Superior temporal gyrus (tissue), 1 donor: ENCODE measurements at regions not wholly inside any gene's neighbourhood (a gene's known extent, or its start where the extent isn't known, plus 50 kb on each side); places are given as distances from the start of the nearest gene placed in this dataset.

Experiments used
- DNase-seq: peaks from one replicate; pipeline ENCODE4 v3.0.0-alpha.2; 2016; ENCODE audit errors: extremely low spot score

DNA sequence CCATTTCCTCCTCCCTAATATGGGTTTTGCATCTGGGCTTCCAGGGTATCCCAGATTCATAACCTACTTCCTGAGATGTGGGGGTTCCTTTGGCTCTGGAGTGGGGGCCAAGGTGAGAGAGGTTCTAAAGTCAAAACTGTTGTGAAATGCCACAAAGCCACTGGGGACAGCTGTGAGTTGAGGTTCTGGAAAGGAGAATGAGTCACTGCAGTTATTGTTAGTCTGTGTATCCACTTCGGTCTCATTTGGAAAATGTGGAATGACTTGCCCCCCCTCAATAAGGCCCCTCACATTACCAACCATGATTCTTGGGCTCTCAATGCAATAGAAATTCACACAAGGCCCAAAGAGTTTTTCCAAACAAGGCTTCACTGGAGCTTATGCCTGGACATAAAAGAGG, 51.1 kb upstream of the LGALSL start:
- no peak for DNase-seq

DNA sequence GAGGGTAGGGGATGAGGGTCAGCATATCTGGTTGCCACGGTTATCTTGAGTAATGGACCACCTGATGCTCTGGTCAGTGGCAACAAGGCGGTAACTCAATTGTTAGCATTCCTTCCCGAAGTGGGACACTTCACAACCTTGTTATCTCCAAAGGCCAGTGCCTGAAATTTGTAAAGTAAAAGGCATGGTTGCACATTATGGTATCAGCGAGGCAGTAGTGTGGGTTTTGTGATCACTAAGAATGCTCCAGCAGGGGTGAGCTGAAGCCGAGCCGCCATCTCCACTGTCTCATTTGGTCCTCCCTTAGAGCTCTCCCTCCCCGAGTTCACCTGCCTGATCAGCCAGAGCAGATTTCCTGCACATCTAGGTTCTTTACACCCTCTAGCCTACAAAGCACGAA, 50.5 kb upstream of the LGALSL start:
- no peak for DNase-seq

DNA sequence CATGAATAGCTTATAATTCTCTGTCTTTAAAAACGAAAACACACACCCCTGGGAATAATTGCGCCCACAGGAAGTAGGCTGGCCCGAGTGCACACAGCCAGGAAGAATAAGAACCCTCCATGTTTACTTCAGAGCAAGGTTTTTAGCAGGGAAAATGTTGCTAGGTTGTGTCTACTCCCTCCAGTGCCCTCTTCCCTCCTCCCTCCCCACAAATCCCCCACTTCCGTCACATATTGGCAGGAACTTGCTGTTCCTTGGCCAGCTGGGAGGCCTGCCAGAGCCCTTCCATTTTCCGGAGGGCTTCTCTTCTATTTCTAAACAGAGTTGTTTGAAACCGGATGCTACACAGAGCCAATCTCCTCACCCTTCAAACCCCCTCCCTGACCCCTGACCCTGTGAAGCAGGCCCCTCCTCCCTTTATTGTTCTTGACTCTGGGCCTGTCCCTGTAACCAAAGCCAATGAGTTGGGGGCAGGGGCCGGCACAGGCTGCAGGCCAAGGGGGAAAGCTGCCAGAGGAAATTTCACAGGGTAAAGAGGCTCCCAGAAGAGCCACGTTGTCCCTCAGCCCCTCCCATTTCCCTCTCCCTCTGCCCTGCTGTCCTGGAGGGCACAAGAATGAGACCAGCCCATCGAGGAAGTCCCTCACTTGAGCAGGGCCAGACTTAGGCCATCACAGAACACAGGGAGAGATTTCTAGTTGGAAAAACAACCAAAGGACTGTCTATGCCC, 49.8 kb upstream of the LGALSL start:
- peak; percentile 75 for DNase-seq
